Lung (tissue), 11 donors: ENCODE measurements at regions not wholly inside any gene's neighbourhood (a gene's known extent, or its start where the extent isn't known, plus 50 kb on each side); places are given as distances from the start of the nearest gene placed in this dataset.

Experiments used
- ATAC-seq: fragments of 200-7000 bp; cut with Tn5 transposase; one replicate; pipeline ENCODE4 v1.9.1; 2020; ENCODE audit warnings: moderate number of reproducible peaks; ENCODE audit not compliant: insufficient read depth, low FRiP score
- DNase-seq, 3 donors: peaks; one replicate each; pipeline ENCODE4 v3.0.0-alpha.2; 2013 to 2017
- H3K27ac ChIP-seq, 2 donors: one replicate each; pipeline ENCODE4 v1.5.1; 2013; ENCODE audit warnings: mild to moderate bottlenecking in 2 of 2, moderate library complexity in 2 of 2, control low read depth in 1 of 2, inconsistent platforms in 1 of 2, low read depth in 1 of 2, low read length in 1 of 2
- H3K27me3 ChIP-seq, 3 donors: one replicate each; pipeline ENCODE4 v1.5.1; 2013; ENCODE audit warnings: low read length in 2 of 3; ENCODE audit not compliant: control insufficient read depth in 3 of 3, insufficient read depth in 3 of 3
- H3K36me3 ChIP-seq, 4 donors: one replicate each; pipeline ENCODE4 v1.5.1; 2013; ENCODE audit warnings: low read length in 4 of 4, mild to moderate bottlenecking in 1 of 4, moderate library complexity in 1 of 4; ENCODE audit not compliant: control insufficient read depth in 4 of 4, insufficient read depth in 4 of 4
- H3K4me1 ChIP-seq, 5 donors: one replicate each; pipeline ENCODE4 v1.5.1; 2013; ENCODE audit warnings: low read length in 5 of 5, mild to moderate bottlenecking in 2 of 5, moderate library complexity in 1 of 5; ENCODE audit not compliant: control insufficient read depth in 5 of 5, insufficient read depth in 5 of 5
- H3K4me3 ChIP-seq: one replicate; pipeline ENCODE4 v1.5.1; 2013; ENCODE audit warnings: mild to moderate bottlenecking, control low read depth, moderate library complexity
- H3K9ac ChIP-seq, 2 donors: one replicate each; pipeline ENCODE4 v1.5.1; 2013; ENCODE audit warnings: low read length in 2 of 2, control low read depth in 1 of 2; ENCODE audit not compliant: insufficient read depth in 1 of 2
- H3K9me3 ChIP-seq, 4 donors: one replicate each; pipeline ENCODE4 v1.5.1; 2013; ENCODE audit warnings: low read length in 3 of 4, mild to moderate bottlenecking in 1 of 4, moderate library complexity in 1 of 4; ENCODE audit not compliant: control insufficient read depth in 4 of 4, insufficient read depth in 3 of 4
- WGBS, 2 donors: extraction: QIAGEN DNeasy Blood & Tissue Kit; methylation state at CpG; one replicate each; pipeline ENCODE4 v1.1.7; 2013; 5-methylcytosine and 5-hydroxymethylcytosine counted together
- TF ChIP-seq, protein P1 (sequence below): IDR thresholded peaks from 2 replicates; pipeline ENCODE4 v1.5.1; 2012; ENCODE audit warnings: mild to moderate bottlenecking; ENCODE audit errors: control extremely low read depth, extremely low read depth
- donor health status: control.
- donor health status: control.
- donor health status: Bipolar disorder and iron deficiency.
- donor health status: healthy.
- donor health status: DM: yes; HTN: yes; CAD: no.

DNA sequence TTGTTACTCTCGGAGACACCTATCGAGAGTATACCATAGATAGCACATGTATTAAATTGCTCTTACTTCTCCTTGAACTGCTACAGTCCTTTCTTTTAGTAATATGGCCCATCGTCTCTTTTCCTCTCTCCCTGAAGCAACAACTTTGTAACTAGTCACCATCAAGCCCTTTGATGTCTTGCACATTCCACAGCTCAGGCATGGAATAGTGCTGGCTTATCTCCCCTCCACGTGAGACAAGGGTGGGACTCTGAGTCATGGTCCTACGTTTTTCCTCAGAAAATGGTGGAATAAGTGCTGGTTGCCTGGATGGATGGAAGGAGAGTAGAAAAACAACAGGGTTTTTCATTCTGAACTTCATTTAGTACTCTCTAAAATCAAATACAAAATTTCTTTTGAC is 163.3 kb upstream of the MBNL1 start:
- Histone ChIP-seq H3K4me3 (no peak overlapping the region), H3K27ac (no peak overlapping the region), H3K9me3 (no peaks in the 10 kb centered on the region), H3K27me3 (no peaks in the 10 kb centered on the region), H3K9ac (no peak overlapping the region), H3K4me1 (no peaks in the 10 kb centered on the region), H3K36me3 (no peaks in the 10 kb centered on the region)
- no peak for DNase-seq
- 84 to 93% methylated on average over 5 of the region's 5 CpGs for WGBS, 2 donors
- ATAC-seq = no peak
- TF ChIP-seq, protein P1, sequence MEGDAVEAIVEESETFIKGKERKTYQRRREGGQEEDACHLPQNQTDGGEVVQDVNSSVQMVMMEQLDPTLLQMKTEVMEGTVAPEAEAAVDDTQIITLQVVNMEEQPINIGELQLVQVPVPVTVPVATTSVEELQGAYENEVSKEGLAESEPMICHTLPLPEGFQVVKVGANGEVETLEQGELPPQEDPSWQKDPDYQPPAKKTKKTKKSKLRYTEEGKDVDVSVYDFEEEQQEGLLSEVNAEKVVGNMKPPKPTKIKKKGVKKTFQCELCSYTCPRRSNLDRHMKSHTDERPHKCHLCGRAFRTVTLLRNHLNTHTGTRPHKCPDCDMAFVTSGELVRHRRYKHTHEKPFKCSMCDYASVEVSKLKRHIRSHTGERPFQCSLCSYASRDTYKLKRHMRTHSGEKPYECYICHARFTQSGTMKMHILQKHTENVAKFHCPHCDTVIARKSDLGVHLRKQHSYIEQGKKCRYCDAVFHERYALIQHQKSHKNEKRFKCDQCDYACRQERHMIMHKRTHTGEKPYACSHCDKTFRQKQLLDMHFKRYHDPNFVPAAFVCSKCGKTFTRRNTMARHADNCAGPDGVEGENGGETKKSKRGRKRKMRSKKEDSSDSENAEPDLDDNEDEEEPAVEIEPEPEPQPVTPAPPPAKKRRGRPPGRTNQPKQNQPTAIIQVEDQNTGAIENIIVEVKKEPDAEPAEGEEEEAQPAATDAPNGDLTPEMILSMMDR = no peak

DNA sequence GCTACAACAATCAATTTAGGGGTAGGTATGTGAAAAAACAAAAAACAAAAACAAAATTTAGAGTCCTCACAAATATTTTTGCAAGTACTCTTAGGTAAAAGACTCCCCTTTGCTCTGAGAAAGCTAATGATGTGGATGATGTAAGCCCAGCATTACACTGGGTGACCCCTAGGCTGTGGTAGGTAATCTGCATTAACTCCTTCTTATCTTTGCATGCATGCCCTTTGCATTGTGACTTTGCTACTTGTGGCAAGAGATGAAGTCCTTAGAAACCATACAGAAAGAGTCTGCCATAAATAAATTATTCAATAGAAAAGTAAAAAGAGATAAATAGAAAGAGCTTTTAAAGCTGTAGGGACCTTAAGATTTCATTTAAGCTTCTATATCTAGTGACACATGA is 159.7 kb upstream of the MBNL1 start:
- Histone ChIP-seq H3K27ac (no peak overlapping the region), H3K9ac (no peak overlapping the region), H3K27me3 (no peaks in the 10 kb centered on the region), H3K4me3 (no peak overlapping the region), H3K9me3 (no peaks in the 10 kb centered on the region), H3K4me1 (no peaks in the 10 kb centered on the region), H3K36me3 (no peaks in the 10 kb centered on the region)
- DNase-seq (no peak), ATAC-seq (no peak)
- TF ChIP-seq, protein P1 = no peak

GRCh38 chr3:152113413-152113812 is 155.3 kb upstream of the MBNL1 start:
- 97% methylated on average over 1 of the region's 1 CpG for WGBS, 2 donors
- no peaks in the 10 kb centered on the region for H3K9me3 ChIP-seq
- no peaks in the 10 kb centered on the region for H3K27me3 ChIP-seq
- no peaks in the 10 kb centered on the region for H3K4me1 ChIP-seq
- H3K27ac ChIP-seq = no peak overlapping the region
- no peak overlapping the region for H3K4me3 ChIP-seq
- no peak for ATAC-seq
- TF ChIP-seq, protein P1 = no peak
- no peaks in the 10 kb centered on the region for H3K36me3 ChIP-seq
- peak in 1 of 3 donors; percentile 5 for DNase-seq
- no peak overlapping the region for H3K9ac ChIP-seq

- Histone ChIP-seq H3K4me1 (no peaks in the 10 kb centered on the region), H3K27ac (no peak overlapping the region), H3K4me3 (no peak overlapping the region), H3K27me3 (no peaks in the 10 kb centered on the region), H3K9ac (no peak overlapping the region), H3K9me3 (no peaks in the 10 kb centered on the region), H3K36me3 (no peaks in the 10 kb centered on the region)
- ATAC-seq = no peak
- TF ChIP-seq, protein P1 = no peak
- DNase-seq = peak in 2 of 3 donors; percentile 11 to 18
- WGBS, 2 donors = 81 to 88% methylated on average over 2 of the region's 2 CpGs
Measured at GRCh38 chr3:152113992-152114651, 154.6 kb upstream of the MBNL1 start.
